Naive thymus-derived CD4-positive, alpha-beta T cell (primary cell): ENCODE measurements at regions not wholly inside any gene's neighbourhood (a gene's known extent, or its start where the extent isn't known, plus 50 kb on each side); places are given as distances from the start of the nearest gene placed in this dataset.
"Not testable (repeated sequence)": the region's sequence is repeated elsewhere in the genome, so short reads cannot be mapped to it uniquely, and the experiment has no call there.

Experiments used
- ATAC-seq: fragments of 150-1000 bp; cut with Tn5 transposase; 2 replicates; pipeline ENCODE4 v1.10.0; 2021; ENCODE audit warnings: mild to moderate bottlenecking, moderate library complexity
- CTCF ChIA-PET: fragments of 350-600 bp; sonication (Branson Sonifier 250); formaldehyde crosslinking; loops from one replicate; lab custom pipeline; 2021; ENCODE audit warnings: antibody characterized with exemption; lab: Charles Lee
- POLR2A ChIA-PET: fragments of 350-600 bp; sonication (Branson Sonifier 250); formaldehyde crosslinking; loops from one replicate; lab custom pipeline; 2021; ENCODE audit warnings: antibody characterized with exemption, inconsistent platforms; lab: Charles Lee
- DNase-seq, 9 donors: peaks; one replicate each; pipeline versions ENCODE4 v3.0.0 to v3.0.0-alpha.2; 2020 to 2022; ENCODE audit warnings: mixed read lengths in 1 of 9
- H3K27ac ChIP-seq: one replicate; pipeline ENCODE4 v1.7.0; 2013; ENCODE audit warnings: mild to moderate bottlenecking, low read depth, low read length, moderate library complexity
- H3K27me3 ChIP-seq, 2 donors: one replicate each; pipeline ENCODE4 v1.7.0; 2013; ENCODE audit warnings: low read length in 2 of 2, mild to moderate bottlenecking in 2 of 2, moderate library complexity in 2 of 2; ENCODE audit not compliant: control insufficient read depth in 2 of 2, insufficient read depth in 2 of 2
- H3K36me3 ChIP-seq, 3 experiments: 1 replicate in 2 of 3; 2 replicates in 1 of 3; pipeline ENCODE4 v1.7.0; 2013; ENCODE audit warnings: low read length in 3 of 3, mild to moderate bottlenecking in 3 of 3, moderate library complexity in 1 of 3; ENCODE audit not compliant: insufficient read depth in 3 of 3, control insufficient read depth in 2 of 3
- H3K4me1 ChIP-seq, 2 donors: one replicate each; pipeline ENCODE4 v1.7.0; 2013; ENCODE audit warnings: low read length in 2 of 2, mild to moderate bottlenecking in 2 of 2, moderate library complexity in 1 of 2; ENCODE audit not compliant: control insufficient read depth in 2 of 2, insufficient read depth in 2 of 2
- H3K4me3 ChIP-seq: 2 replicates; pipeline ENCODE4 v1.7.0; 2013; ENCODE audit warnings: mild to moderate bottlenecking, low read length
- H3K9me3 ChIP-seq, 3 experiments: 1 replicate in 2 of 3; 2 replicates in 1 of 3; pipeline ENCODE4 v1.7.0; 2013; ENCODE audit warnings: low read length in 3 of 3; ENCODE audit not compliant: control insufficient read depth in 2 of 3
- H3K27ac Mint-ChIP-seq, 9 donors: one replicate each; pipeline ENCODE4 v1.8.0; 2020 to 2022; ENCODE audit warnings: mixed read lengths in 9 of 9, mild to moderate bottlenecking in 8 of 9, moderate library complexity in 5 of 9, inconsistent platforms in 2 of 9
- H3K27me3 Mint-ChIP-seq, 5 donors: one replicate each; pipeline ENCODE4 v1.8.0; 2021 to 2022; ENCODE audit warnings: mixed read lengths in 5 of 5, mild to moderate bottlenecking in 1 of 5
- H3K36me3 Mint-ChIP-seq, 5 donors: one replicate each; pipeline ENCODE4 v1.8.0; 2020 to 2022; ENCODE audit warnings: mixed read lengths in 5 of 5, mild to moderate bottlenecking in 3 of 5, inconsistent platforms in 1 of 5
- H3K4me1 Mint-ChIP-seq, 7 donors: one replicate each; pipeline ENCODE4 v1.8.0; 2020 to 2022; ENCODE audit warnings: mixed read lengths in 7 of 7, mild to moderate bottlenecking in 3 of 7, inconsistent platforms in 1 of 7
- H3K4me3 Mint-ChIP-seq, 10 donors: one replicate each; pipeline ENCODE4 v1.8.0; 2020 to 2022; ENCODE audit warnings: mild to moderate bottlenecking in 10 of 10, mixed read lengths in 10 of 10, moderate library complexity in 6 of 10, inconsistent platforms in 2 of 10
- H3K9me3 Mint-ChIP-seq, 11 donors: one replicate each; pipeline ENCODE4 v1.8.0; 2020 to 2022; ENCODE audit warnings: mixed read lengths in 11 of 11, mild to moderate bottlenecking in 4 of 11, inconsistent platforms in 1 of 11, moderate library complexity in 1 of 11
- intact Hi-C, 2 donors: fragments of 100-400 bp; cut with micrococcal nuclease; formaldehyde crosslinking; loops; one replicate each; pipeline ENCODE4 v1.15.1; 2023

DNA sequence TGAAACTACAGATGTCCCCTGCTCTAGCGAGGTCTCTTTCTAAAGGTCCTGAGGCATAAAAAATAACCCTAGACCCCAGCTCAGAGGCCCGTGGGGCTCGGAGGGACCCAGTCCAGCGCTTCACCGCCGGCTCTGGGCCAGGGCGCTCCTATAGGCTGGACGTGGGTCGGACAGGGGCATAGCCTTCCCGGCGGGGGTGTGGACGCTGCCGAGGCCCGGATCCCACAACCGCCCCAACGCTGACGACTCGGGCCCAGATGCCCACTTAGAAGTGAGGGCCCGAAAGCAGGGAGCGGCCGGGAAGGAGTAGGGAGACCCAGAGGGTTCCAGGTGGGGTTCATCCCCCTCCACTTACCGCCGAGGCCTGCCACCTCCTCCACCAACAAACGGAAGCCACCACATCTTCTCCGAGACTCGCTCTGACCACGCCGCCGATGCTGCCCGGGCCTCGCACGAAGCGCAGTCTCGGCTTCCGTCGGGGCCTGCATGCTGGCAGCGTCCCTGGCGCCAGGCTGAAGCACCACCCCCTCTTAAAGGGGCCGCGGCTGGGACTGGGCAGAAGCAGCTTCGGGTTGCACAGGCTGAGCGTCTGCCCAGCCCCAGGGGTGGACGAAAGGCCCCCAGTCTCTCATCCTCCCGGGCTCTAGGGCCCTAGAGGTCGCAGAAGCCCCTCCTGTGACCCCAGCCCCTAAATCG is 179.0 kb upstream of the TPTE start:
- H3K27ac ChIP-seq, H3K4me3 ChIP-seq, H3K27me3 Mint-ChIP-seq, CTCF ChIA-PET, H3K27ac Mint-ChIP-seq, H3K4me3 Mint-ChIP-seq, H3K4me1 ChIP-seq, H3K27me3 ChIP-seq, H3K36me3 ChIP-seq, intact Hi-C loops, DNase-seq, H3K4me1 Mint-ChIP-seq, POLR2A ChIA-PET: not testable (repeated sequence)
- ATAC-seq = peak; percentile 28
- H3K9me3 Mint-ChIP-seq = peaks cover 26 to 69% (median 38%) of the 10 kb centered on the region in 11 donors
- peaks cover 0 to 28% (median 6%) of the 10 kb centered on the region in 3 experiments for H3K9me3 ChIP-seq
- peaks cover 0 to 16% (median 4%) of the 10 kb centered on the region in 5 donors for H3K36me3 Mint-ChIP-seq

DNA sequence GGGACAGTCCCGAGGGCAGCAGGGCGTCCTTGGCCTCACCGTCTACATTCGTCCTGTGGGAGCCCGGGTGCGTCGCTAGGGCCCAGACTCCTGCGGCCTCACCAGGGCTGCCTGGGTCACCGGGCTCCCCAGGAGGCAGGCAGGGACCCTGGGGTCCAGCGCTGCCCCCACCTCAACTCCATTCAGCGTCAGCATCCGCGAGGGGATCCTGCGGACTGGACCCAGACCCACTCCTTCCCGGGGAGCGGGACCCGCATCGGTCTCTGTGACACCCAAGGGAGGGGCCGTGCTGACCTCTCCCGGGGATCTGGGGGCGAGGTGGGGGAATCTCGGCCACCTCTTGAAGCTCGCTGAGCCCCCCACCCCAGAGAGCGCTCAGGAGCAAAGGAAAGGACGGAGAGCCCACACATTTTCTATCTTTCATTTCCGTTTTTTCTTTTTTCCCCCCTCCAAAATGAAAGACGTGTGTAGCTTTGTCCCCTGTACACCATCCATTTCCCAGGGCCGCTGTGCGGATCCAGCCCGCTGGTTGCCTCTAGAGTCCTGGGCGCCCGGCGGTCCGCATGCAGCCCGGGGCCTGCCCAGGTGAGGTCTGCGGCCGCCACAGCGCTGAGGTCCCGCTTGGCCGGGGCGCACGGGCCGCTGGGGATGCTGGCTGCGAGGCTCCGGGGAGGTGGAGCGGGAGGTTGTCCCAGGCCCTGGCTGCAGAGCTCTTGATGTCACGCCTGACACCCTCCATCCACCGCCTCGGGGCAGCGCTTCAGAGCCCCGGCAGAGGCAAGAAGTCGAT is 178.0 kb upstream of the TPTE start:
- H3K27me3 ChIP-seq, H3K36me3 ChIP-seq, H3K27ac ChIP-seq, intact Hi-C loops, H3K27me3 Mint-ChIP-seq, H3K27ac Mint-ChIP-seq, H3K4me3 ChIP-seq, POLR2A ChIA-PET, H3K4me3 Mint-ChIP-seq, H3K4me1 ChIP-seq, CTCF ChIA-PET, H3K4me1 Mint-ChIP-seq: not testable (repeated sequence)
- H3K9me3 Mint-ChIP-seq = peaks cover 25 to 69% (median 38%) of the 10 kb centered on the region in 11 donors
- H3K9me3 ChIP-seq = peaks cover 0 to 35% (median 10%) of the 10 kb centered on the region in 3 experiments
- H3K36me3 Mint-ChIP-seq = peaks cover 0 to 16% (median 4%) of the 10 kb centered on the region in 5 donors
- peak in 1 of 9 donors; percentile 29 for DNase-seq
- peak; percentile 22 for ATAC-seq

DNA sequence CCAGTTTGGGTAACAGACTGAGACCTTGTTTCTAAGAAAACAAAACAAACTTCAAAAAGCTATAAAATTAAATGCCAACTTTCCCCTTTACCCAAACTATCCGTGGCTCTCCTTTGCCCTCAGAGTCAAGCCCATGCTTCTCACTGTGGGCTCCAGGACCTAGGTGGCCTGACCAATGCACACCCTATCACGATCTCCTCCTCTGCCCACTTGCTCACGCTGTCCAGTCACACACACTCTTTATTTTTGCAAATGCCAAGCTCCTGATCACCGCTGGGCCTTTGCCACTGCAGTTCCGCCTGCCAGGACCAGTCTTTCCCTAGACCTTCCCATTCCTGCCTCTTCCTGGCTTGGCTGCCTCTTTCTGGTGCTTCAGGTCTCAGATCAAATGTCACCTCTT is 177.1 kb upstream of the TPTE start:
- H3K27ac Mint-ChIP-seq, H3K4me1 ChIP-seq, DNase-seq, H3K27me3 ChIP-seq, H3K4me3 Mint-ChIP-seq, CTCF ChIA-PET, H3K4me3 ChIP-seq, POLR2A ChIA-PET, H3K27me3 Mint-ChIP-seq, ATAC-seq, H3K27ac ChIP-seq, H3K4me1 Mint-ChIP-seq, intact Hi-C loops, H3K36me3 ChIP-seq: not testable (repeated sequence)
- peaks cover 0 to 35% (median 10%) of the 10 kb centered on the region in 3 experiments for H3K9me3 ChIP-seq
- Mint-ChIP-seq H3K9me3 (peaks cover 25 to 70% (median 36%) of the 10 kb centered on the region in 11 donors), H3K36me3 (peaks cover 0 to 16% (median 4%) of the 10 kb centered on the region in 5 donors)

DNA sequence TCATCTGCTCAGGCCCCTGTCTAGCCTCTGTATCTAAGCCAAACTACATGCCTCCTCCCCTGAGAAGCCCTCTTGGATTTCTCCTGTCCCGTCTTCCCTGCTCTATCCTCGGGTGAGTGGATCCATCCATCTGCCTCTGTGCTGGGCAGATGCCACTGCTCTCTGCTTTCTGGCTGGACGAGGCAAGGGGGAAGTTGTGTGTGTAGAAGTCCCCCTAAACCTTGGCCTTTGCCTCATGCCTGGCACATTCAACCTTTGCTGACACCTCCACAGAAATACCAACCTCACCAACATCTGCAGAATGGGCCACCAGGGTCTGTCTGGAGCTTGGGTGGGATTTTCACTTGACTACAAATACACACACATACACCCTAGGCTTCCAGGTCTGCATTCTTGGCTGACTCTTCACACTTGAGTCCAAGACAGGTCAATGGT is 176.2 kb upstream of the TPTE start:
- intact Hi-C loops, H3K36me3 ChIP-seq, CTCF ChIA-PET, H3K27ac ChIP-seq, H3K4me3 Mint-ChIP-seq, H3K27me3 Mint-ChIP-seq, H3K4me1 ChIP-seq, H3K4me1 Mint-ChIP-seq, H3K27me3 ChIP-seq, DNase-seq, H3K4me3 ChIP-seq, POLR2A ChIA-PET: not testable (repeated sequence)
- Mint-ChIP-seq H3K36me3 (peaks cover 0 to 16% (median 5%) of the 10 kb centered on the region in 5 donors), H3K27ac (peak overlapping the region in 1 of 9 donors; percentile 11), H3K9me3 (peaks cover 21 to 64% (median 35%) of the 10 kb centered on the region in 11 donors)
- H3K9me3 ChIP-seq = peaks cover 0 to 35% (median 10%) of the 10 kb centered on the region in 3 experiments
- peak; percentile 4 for ATAC-seq

DNA sequence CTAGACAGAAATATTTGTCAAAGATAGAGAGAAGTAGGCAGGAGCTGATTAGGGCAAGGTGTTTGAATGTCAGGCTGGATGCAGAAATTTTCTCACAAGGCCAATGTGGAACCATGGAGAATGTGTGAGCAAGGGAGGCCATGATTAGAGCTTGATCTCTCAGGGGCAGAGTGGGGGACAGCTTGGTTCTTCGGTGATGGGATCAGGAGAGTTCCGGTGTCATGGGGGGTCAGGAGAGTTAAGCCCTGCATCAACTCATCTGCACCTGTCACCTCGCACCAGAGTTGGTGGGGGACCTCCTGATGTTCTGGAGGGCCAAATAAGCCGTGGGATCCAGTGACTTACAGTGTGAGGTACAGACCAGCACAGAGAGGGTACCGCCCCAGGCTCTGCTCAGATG is 175.1 kb upstream of the TPTE start:
- peaks cover 0 to 35% (median 10%) of the 10 kb centered on the region in 3 experiments for H3K9me3 ChIP-seq
- H3K27ac Mint-ChIP-seq, ATAC-seq, H3K27me3 ChIP-seq, H3K27me3 Mint-ChIP-seq, H3K27ac ChIP-seq, intact Hi-C loops, H3K4me1 Mint-ChIP-seq, DNase-seq, H3K4me3 ChIP-seq, H3K4me3 Mint-ChIP-seq, H3K36me3 ChIP-seq, CTCF ChIA-PET, H3K4me1 ChIP-seq, POLR2A ChIA-PET: not testable (repeated sequence)
- Mint-ChIP-seq H3K36me3 (peaks cover 0 to 16% (median 5%) of the 10 kb centered on the region in 5 donors), H3K9me3 (peaks cover 21 to 65% (median 36%) of the 10 kb centered on the region in 11 donors)

DNA sequence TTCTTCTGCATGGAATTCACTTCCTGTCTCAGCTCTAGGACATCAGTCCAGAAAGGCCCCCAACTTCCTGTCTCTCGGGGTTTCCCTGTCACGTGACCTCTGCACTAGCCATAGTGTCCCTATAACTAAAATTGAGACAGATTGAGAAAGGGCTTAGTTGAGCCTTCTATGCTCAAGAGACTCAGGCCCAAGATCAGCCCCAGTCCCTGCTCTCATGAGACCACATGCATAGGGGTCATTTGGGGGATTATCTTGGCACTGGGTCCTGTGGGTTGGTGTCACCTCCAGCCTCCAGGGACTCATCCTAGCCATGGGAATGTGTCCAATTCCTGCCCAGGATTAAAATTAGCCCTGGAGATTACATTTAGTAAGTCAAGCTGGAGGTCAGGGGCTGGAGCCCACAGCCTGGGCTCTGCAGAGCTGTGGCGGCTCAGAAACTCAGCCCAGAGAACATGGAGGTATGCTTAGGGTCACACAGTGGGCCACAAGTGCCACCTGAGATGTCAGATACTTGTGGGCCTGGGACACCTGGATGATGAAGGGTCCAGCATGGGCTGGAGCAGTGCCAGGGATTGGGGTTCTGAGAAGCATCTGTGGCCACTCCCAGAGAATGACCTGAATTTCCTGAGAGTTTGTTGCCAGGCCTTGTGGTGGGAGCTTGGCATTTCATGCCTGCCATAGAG is 174.3 kb upstream of the TPTE start:
- Mint-ChIP-seq H3K36me3 (peaks cover 0 to 16% (median 5%) of the 10 kb centered on the region in 5 donors), H3K9me3 (peaks cover 21 to 69% (median 39%) of the 10 kb centered on the region in 11 donors), H3K27ac (peak overlapping the region in 1 of 9 donors; percentile 43)
- intact Hi-C loops, CTCF ChIA-PET, H3K27me3 Mint-ChIP-seq, H3K4me1 ChIP-seq, ATAC-seq, H3K27me3 ChIP-seq, POLR2A ChIA-PET, H3K36me3 ChIP-seq, H3K4me1 Mint-ChIP-seq, H3K27ac ChIP-seq, DNase-seq, H3K4me3 ChIP-seq, H3K4me3 Mint-ChIP-seq: not testable (repeated sequence)
- H3K9me3 ChIP-seq = peaks cover 0 to 35% (median 10%) of the 10 kb centered on the region in 3 experiments
